ENCODE measurements at regions not wholly inside any gene's neighbourhood (a gene's known extent, or its start where the extent isn't known, plus 50 kb on each side); places are given as distances from the start of the nearest gene placed in this dataset.

- TF ChIP-seq CTCF (IDR thresholded peaks at IDR 0.05; ENCODE audit: poor library complexity, severe bottlenecking) (no peak), EP300 (conservative IDR thresholded peaks at IDR 0.05; ENCODE audit: poor library complexity, severe bottlenecking) (no peak), POLR2AphosphoS5 (IDR thresholded peaks at IDR 0.05) (no peak), RAD21 (conservative IDR thresholded peaks at IDR 0.05) (no peak), EZH2 (IDR thresholded peaks at IDR 0.05; ENCODE audit: borderline replicate concordance, insufficient read depth, low read length, poor library complexity, severe bottlenecking) (no peak), TAF1 (IDR thresholded peaks at IDR 0.05; ENCODE audit: low read depth) (no peak)
Measured at GRCh38 chr7:17674166-17674942, 265.9 kb downstream of the SNX13 start.
